HL-60 (cell line): ENCODE measurements at regions not wholly inside any gene's neighbourhood (a gene's known extent, or its start where the extent isn't known, plus 50 kb on each side); places are given as distances from the start of the nearest gene placed in this dataset.

Experiments used
- POLR2AphosphoS5 ChIP-seq: IDR thresholded peaks from 2 replicates; pipeline ENCODE4 v1.6.1; 2012; ENCODE audit warnings: low read depth
- REST ChIP-seq: IDR thresholded peaks from 2 replicates; pipeline ENCODE4 v1.6.1; 2012; ENCODE audit warnings: low read depth; ENCODE audit not compliant: insufficient replicate concordance
- SPI1 ChIP-seq: IDR thresholded peaks from 2 replicates; pipeline ENCODE4 v1.6.1; 2012; ENCODE audit warnings: low read depth, mild to moderate bottlenecking, borderline replicate concordance
- TF ChIP-seq, protein P1 (sequence below): IDR thresholded peaks from one replicate; pipeline ENCODE4 v1.5.1; 2011; ENCODE audit warnings: low read length, control low read depth, inconsistent platforms; ENCODE audit not compliant: insufficient read depth

DNA sequence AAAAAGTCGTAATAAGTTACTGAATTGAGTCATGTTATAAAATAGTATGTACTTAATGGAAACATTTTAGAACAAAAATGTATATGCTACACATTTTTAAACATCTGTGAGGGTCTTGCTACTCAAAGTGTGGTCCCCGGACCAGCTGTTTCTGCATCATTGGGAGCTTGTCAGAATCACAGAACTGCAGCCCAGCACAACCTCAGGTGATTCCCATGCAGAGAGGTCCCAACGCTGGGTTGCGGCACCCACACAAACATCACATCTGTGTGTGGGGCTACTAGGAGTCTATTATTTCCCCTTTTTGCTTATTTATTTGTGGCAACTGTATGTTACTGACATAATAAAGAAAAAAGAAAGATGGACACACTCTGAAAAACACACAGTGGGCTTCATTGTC lies 146.6 kb downstream of the BMS1 start:
- TF ChIP-seq, protein P1, sequence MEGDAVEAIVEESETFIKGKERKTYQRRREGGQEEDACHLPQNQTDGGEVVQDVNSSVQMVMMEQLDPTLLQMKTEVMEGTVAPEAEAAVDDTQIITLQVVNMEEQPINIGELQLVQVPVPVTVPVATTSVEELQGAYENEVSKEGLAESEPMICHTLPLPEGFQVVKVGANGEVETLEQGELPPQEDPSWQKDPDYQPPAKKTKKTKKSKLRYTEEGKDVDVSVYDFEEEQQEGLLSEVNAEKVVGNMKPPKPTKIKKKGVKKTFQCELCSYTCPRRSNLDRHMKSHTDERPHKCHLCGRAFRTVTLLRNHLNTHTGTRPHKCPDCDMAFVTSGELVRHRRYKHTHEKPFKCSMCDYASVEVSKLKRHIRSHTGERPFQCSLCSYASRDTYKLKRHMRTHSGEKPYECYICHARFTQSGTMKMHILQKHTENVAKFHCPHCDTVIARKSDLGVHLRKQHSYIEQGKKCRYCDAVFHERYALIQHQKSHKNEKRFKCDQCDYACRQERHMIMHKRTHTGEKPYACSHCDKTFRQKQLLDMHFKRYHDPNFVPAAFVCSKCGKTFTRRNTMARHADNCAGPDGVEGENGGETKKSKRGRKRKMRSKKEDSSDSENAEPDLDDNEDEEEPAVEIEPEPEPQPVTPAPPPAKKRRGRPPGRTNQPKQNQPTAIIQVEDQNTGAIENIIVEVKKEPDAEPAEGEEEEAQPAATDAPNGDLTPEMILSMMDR: no peak
- TF ChIP-seq POLR2AphosphoS5 (no peak), REST (no peak), SPI1 (no peak)
